Spleen (tissue), 7 donors: ENCODE measurements at regions not wholly inside any gene's neighbourhood (a gene's known extent, or its start where the extent isn't known, plus 50 kb on each side); places are given as distances from the start of the nearest gene placed in this dataset.

Experiments
- POLR2AphosphoS5 ChIP-seq, 3 donors: sonication (generic); formaldehyde crosslinking; IDR thresholded peaks; one replicate each; pipeline ENCODE4 v1.5.1; 2017; ENCODE audit warnings: antibody characterized with exemption in 3 of 3
- TF ChIP-seq, protein P1 (sequence below), 11 experiments: fragments of 200-600 bp in 7 of 11; fragments of 450-650 bp in 4 of 11; sonication (generic) in 4 of 11; IDR thresholded peaks in 8 of 11; conservative IDR thresholded peaks in 3 of 11; 1 replicate in 7 of 11; 2 replicates in 4 of 11; pipeline versions ENCODE4 v1.4.0 to v1.8.0; 2016 to 2021; ENCODE audit warnings: antibody characterized with exemption in 11 of 11, inconsistent platforms in 4 of 11, mild to moderate bottlenecking in 1 of 11
- donor health status: DM: no; HTN: no; CAD: no; lungs with moderate emphysema.
- donor health status: DM: no; HTN: no; CAD: no.
- donor health status: DM: no; HTN: no; CAD: no.

- no peak for TF ChIP-seq POLR2AphosphoS5 (IDR thresholded peaks at IDR 0.05)
- TF ChIP-seq, protein P1, sequence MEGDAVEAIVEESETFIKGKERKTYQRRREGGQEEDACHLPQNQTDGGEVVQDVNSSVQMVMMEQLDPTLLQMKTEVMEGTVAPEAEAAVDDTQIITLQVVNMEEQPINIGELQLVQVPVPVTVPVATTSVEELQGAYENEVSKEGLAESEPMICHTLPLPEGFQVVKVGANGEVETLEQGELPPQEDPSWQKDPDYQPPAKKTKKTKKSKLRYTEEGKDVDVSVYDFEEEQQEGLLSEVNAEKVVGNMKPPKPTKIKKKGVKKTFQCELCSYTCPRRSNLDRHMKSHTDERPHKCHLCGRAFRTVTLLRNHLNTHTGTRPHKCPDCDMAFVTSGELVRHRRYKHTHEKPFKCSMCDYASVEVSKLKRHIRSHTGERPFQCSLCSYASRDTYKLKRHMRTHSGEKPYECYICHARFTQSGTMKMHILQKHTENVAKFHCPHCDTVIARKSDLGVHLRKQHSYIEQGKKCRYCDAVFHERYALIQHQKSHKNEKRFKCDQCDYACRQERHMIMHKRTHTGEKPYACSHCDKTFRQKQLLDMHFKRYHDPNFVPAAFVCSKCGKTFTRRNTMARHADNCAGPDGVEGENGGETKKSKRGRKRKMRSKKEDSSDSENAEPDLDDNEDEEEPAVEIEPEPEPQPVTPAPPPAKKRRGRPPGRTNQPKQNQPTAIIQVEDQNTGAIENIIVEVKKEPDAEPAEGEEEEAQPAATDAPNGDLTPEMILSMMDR (IDR thresholded peaks at IDR 0.05 in 8 of 11, conservative IDR thresholded peaks at IDR 0.05 in 3 of 11): no peak
Observed at GRCh38 chr9:16329671-16330113, 540.8 kb downstream of the BNC2 start.
